Naive thymus-derived CD4-positive, alpha-beta T cell (primary cell): ENCODE measurements at regions not wholly inside any gene's neighbourhood (a gene's known extent, or its start where the extent isn't known, plus 50 kb on each side); places are given as distances from the start of the nearest gene placed in this dataset.

Experiments used
- ATAC-seq: fragments of 150-1000 bp; cut with Tn5 transposase; 2 replicates; pipeline ENCODE4 v1.10.0; 2021; ENCODE audit warnings: mild to moderate bottlenecking, moderate library complexity
- CTCF ChIA-PET: fragments of 350-600 bp; sonication (Branson Sonifier 250); formaldehyde crosslinking; loops from one replicate; lab custom pipeline; 2021; ENCODE audit warnings: antibody characterized with exemption; lab: Charles Lee
- POLR2A ChIA-PET: fragments of 350-600 bp; sonication (Branson Sonifier 250); formaldehyde crosslinking; loops from one replicate; lab custom pipeline; 2021; ENCODE audit warnings: antibody characterized with exemption, inconsistent platforms; lab: Charles Lee
- DNase-seq, 9 donors: peaks; one replicate each; pipeline versions ENCODE4 v3.0.0 to v3.0.0-alpha.2; 2020 to 2022; ENCODE audit warnings: mixed read lengths in 1 of 9
- H3K27ac ChIP-seq: one replicate; pipeline ENCODE4 v1.7.0; 2013; ENCODE audit warnings: mild to moderate bottlenecking, low read depth, low read length, moderate library complexity
- H3K27me3 ChIP-seq, 2 donors: one replicate each; pipeline ENCODE4 v1.7.0; 2013; ENCODE audit warnings: low read length in 2 of 2, mild to moderate bottlenecking in 2 of 2, moderate library complexity in 2 of 2; ENCODE audit not compliant: control insufficient read depth in 2 of 2, insufficient read depth in 2 of 2
- H3K36me3 ChIP-seq, 3 experiments: 1 replicate in 2 of 3; 2 replicates in 1 of 3; pipeline ENCODE4 v1.7.0; 2013; ENCODE audit warnings: low read length in 3 of 3, mild to moderate bottlenecking in 3 of 3, moderate library complexity in 1 of 3; ENCODE audit not compliant: insufficient read depth in 3 of 3, control insufficient read depth in 2 of 3
- H3K4me1 ChIP-seq, 2 donors: one replicate each; pipeline ENCODE4 v1.7.0; 2013; ENCODE audit warnings: low read length in 2 of 2, mild to moderate bottlenecking in 2 of 2, moderate library complexity in 1 of 2; ENCODE audit not compliant: control insufficient read depth in 2 of 2, insufficient read depth in 2 of 2
- H3K4me3 ChIP-seq: 2 replicates; pipeline ENCODE4 v1.7.0; 2013; ENCODE audit warnings: mild to moderate bottlenecking, low read length
- H3K9me3 ChIP-seq, 3 experiments: 1 replicate in 2 of 3; 2 replicates in 1 of 3; pipeline ENCODE4 v1.7.0; 2013; ENCODE audit warnings: low read length in 3 of 3; ENCODE audit not compliant: control insufficient read depth in 2 of 3
- H3K27ac Mint-ChIP-seq, 9 donors: one replicate each; pipeline ENCODE4 v1.8.0; 2020 to 2022; ENCODE audit warnings: mixed read lengths in 9 of 9, mild to moderate bottlenecking in 8 of 9, moderate library complexity in 5 of 9, inconsistent platforms in 2 of 9
- H3K27me3 Mint-ChIP-seq, 5 donors: one replicate each; pipeline ENCODE4 v1.8.0; 2021 to 2022; ENCODE audit warnings: mixed read lengths in 5 of 5, mild to moderate bottlenecking in 1 of 5
- H3K36me3 Mint-ChIP-seq, 5 donors: one replicate each; pipeline ENCODE4 v1.8.0; 2020 to 2022; ENCODE audit warnings: mixed read lengths in 5 of 5, mild to moderate bottlenecking in 3 of 5, inconsistent platforms in 1 of 5
- H3K4me1 Mint-ChIP-seq, 7 donors: one replicate each; pipeline ENCODE4 v1.8.0; 2020 to 2022; ENCODE audit warnings: mixed read lengths in 7 of 7, mild to moderate bottlenecking in 3 of 7, inconsistent platforms in 1 of 7
- H3K4me3 Mint-ChIP-seq, 10 donors: one replicate each; pipeline ENCODE4 v1.8.0; 2020 to 2022; ENCODE audit warnings: mild to moderate bottlenecking in 10 of 10, mixed read lengths in 10 of 10, moderate library complexity in 6 of 10, inconsistent platforms in 2 of 10
- H3K9me3 Mint-ChIP-seq, 11 donors: one replicate each; pipeline ENCODE4 v1.8.0; 2020 to 2022; ENCODE audit warnings: mixed read lengths in 11 of 11, mild to moderate bottlenecking in 4 of 11, inconsistent platforms in 1 of 11, moderate library complexity in 1 of 11
- intact Hi-C, 2 donors: fragments of 100-400 bp; cut with micrococcal nuclease; formaldehyde crosslinking; loops; one replicate each; pipeline ENCODE4 v1.15.1; 2023

- H3K36me3 Mint-ChIP-seq, result no peaks in the 10 kb centered on the region
- POLR2A ChIA-PET, result no interaction called here
- H3K27me3 Mint-ChIP-seq, result peaks cover 0 to 6% (median 0%) of the 10 kb centered on the region in 5 donors
- no peak overlapping the region for H3K4me3 Mint-ChIP-seq
- peaks cover 0 to 5% (median 0%) of the 10 kb centered on the region in 11 donors for H3K9me3 Mint-ChIP-seq
- peaks cover 0 to 3% of the 10 kb centered on the region in 2 donors for H3K27me3 ChIP-seq
- H3K36me3 ChIP-seq, result no peaks in the 10 kb centered on the region
- H3K27ac Mint-ChIP-seq, result no peak overlapping the region
- DNase-seq, result no peak
- CTCF ChIA-PET, result no interaction called here
- no peaks in the 10 kb centered on the region for H3K4me1 Mint-ChIP-seq
- H3K4me3 ChIP-seq, result no peak overlapping the region
- intact Hi-C loops, result no loop called here
- no peaks in the 10 kb centered on the region for H3K4me1 ChIP-seq
- no peaks in the 10 kb centered on the region for H3K9me3 ChIP-seq
- no peak for ATAC-seq
- no peak overlapping the region for H3K27ac ChIP-seq
These were observed 333.8 kb downstream of the DMRT2 start for GRCh38 chr9:1383899-1384455.

- H3K27me3 ChIP-seq, result peaks cover 0 to 3% of the 10 kb centered on the region in 2 donors
- H3K4me1 ChIP-seq, result no peaks in the 10 kb centered on the region
- DNase-seq, result no peak
- no peak overlapping the region for H3K4me3 ChIP-seq
- H3K27me3 Mint-ChIP-seq, result peaks cover 0 to 9% (median 0%) of the 10 kb centered on the region in 5 donors
- intact Hi-C loops, result no loop called here
- POLR2A ChIA-PET, result no interaction called here
- no peaks in the 10 kb centered on the region for H3K9me3 ChIP-seq
- H3K4me1 Mint-ChIP-seq, result no peaks in the 10 kb centered on the region
- H3K36me3 ChIP-seq, result no peaks in the 10 kb centered on the region
- no peak for ATAC-seq
- peaks cover 0 to 5% (median 0%) of the 10 kb centered on the region in 11 donors for H3K9me3 Mint-ChIP-seq
- no peak overlapping the region for H3K27ac Mint-ChIP-seq
- CTCF ChIA-PET, result no interaction called here
- H3K27ac ChIP-seq, result no peak overlapping the region
- no peaks in the 10 kb centered on the region for H3K36me3 Mint-ChIP-seq
- no peak overlapping the region for H3K4me3 Mint-ChIP-seq
These were observed 334.7 kb downstream of the DMRT2 start for GRCh38 chr9:1384816-1385215.

DNA sequence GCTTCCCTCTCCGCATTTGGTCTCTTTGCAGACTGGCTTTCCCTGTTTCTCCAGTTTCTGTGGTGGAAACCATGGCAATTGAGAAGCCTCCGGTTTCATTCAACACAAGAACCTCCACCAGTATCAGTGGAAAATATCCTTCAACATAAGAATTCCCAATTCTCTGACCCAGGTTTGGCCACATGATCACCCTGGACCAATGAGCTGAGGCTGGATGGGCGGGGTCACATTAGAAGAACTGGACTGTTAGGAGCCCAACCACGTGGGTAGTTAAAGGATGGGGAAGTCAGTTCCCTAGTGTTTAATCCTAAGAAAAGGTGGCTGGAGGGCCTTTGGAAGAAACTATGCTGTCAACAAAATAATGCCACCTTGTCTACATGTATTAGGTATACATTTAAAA lies 336.3 kb downstream of the DMRT2 start:
- DNase-seq (no peak), ATAC-seq (no peak)
- peaks cover 0 to 3% of the 10 kb centered on the region in 2 donors for H3K27me3 ChIP-seq
- H3K4me3 Mint-ChIP-seq, result no peak overlapping the region
- no peak overlapping the region for H3K27ac ChIP-seq
- no peak overlapping the region for H3K27ac Mint-ChIP-seq
- peaks cover 0 to 3% (median 0%) of the 10 kb centered on the region in 11 donors for H3K9me3 Mint-ChIP-seq
- no peaks in the 10 kb centered on the region for H3K9me3 ChIP-seq
- intact Hi-C loops, result no loop called here
- H3K4me1 ChIP-seq, result no peaks in the 10 kb centered on the region
- H3K4me1 Mint-ChIP-seq, result no peaks in the 10 kb centered on the region
- CTCF ChIA-PET, result no interaction called here
- H3K27me3 Mint-ChIP-seq, result peaks cover 0 to 9% (median 0%) of the 10 kb centered on the region in 5 donors
- H3K36me3 Mint-ChIP-seq, result no peaks in the 10 kb centered on the region
- POLR2A ChIA-PET, result no interaction called here
- no peak overlapping the region for H3K4me3 ChIP-seq
- no peaks in the 10 kb centered on the region for H3K36me3 ChIP-seq

DNA sequence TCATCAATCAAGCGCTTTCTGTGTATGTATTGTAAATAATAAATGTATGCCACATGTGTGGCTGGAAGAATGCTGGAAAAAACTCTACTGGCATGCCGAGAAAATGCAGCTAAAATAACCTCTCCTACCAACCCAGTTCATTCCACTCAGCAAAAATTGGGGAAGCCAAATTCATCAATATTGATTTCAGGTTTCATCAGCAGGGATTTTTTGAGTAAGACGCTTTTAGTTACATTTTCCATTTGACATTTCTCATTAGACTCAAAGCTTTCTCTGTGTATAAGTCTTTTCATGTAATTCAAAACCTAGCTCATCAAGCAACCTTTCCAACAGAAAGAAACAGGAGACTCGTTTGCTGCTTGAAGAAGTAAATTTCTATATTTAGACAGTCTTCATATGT lies 338.1 kb downstream of the DMRT2 start:
- Mint-ChIP-seq H3K4me1 (no peaks in the 10 kb centered on the region), H3K27me3 (peaks cover 0 to 9% (median 5%) of the 10 kb centered on the region in 5 donors), H3K36me3 (no peaks in the 10 kb centered on the region), H3K27ac (no peak overlapping the region), H3K4me3 (no peak overlapping the region), H3K9me3 (peaks cover 0 to 2% (median 0%) of the 10 kb centered on the region in 11 donors)
- intact Hi-C loops, result no loop called here
- no peaks in the 10 kb centered on the region for H3K36me3 ChIP-seq
- no peak overlapping the region for H3K4me3 ChIP-seq
- H3K27me3 ChIP-seq, result peaks cover 0 to 3% of the 10 kb centered on the region in 2 donors
- DNase-seq (no peak), ATAC-seq (no peak)
- CTCF ChIA-PET, result no interaction called here
- H3K27ac ChIP-seq, result no peak overlapping the region
- H3K9me3 ChIP-seq, result no peaks in the 10 kb centered on the region
- H3K4me1 ChIP-seq, result no peaks in the 10 kb centered on the region
- POLR2A ChIA-PET, result no interaction called here

DNA sequence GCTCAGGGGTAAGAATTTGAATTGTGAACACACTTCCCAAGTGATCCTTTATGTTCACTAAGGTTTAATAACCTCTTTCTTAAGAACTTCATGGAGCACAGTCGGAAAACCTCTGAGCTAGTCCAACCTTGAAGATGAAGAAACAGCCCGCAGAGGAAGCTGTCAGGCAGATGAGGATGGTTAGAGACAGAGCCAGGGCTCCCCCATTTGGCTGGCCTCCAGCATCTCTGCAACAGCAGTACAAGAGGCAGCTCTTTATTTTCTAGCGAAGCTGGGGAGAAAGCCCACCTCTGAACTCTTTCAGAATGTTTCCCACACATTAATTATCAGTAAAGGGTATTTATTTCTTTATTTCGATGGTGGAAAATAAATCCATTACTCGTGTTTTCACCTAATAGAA lies 350.8 kb downstream of the DMRT2 start:
- Histone ChIP-seq H3K4me1 (no peaks in the 10 kb centered on the region), H3K27me3 (no peaks in the 10 kb centered on the region), H3K9me3 (no peaks in the 10 kb centered on the region), H3K27ac (no peak overlapping the region), H3K36me3 (no peaks in the 10 kb centered on the region), H3K4me3 (no peak overlapping the region)
- ChIA-PET CTCF (no interaction called here), POLR2A (no interaction called here)
- H3K9me3 Mint-ChIP-seq, result peaks cover 0 to 22% (median 7%) of the 10 kb centered on the region in 11 donors
- H3K4me1 Mint-ChIP-seq, result peaks cover 0 to 8% (median 0%) of the 10 kb centered on the region in 7 donors
- ATAC-seq (no peak), DNase-seq (peak in 2 of 9 donors; percentile 4 to 7)
- intact Hi-C loops, result loop anchor here in 1 of 2 donors (2.0 to 10.0 kb wide), 2 partner anchors 356 to 382 kb away; no protein-coding TSS in a partner anchor
- H3K27me3 Mint-ChIP-seq, result peaks cover 0 to 13% (median 0%) of the 10 kb centered on the region in 5 donors
- no peak overlapping the region for H3K4me3 Mint-ChIP-seq
- peak overlapping the region in 2 of 9 donors; percentile 7 to 24 for H3K27ac Mint-ChIP-seq
- no peaks in the 10 kb centered on the region for H3K36me3 Mint-ChIP-seq

DNA sequence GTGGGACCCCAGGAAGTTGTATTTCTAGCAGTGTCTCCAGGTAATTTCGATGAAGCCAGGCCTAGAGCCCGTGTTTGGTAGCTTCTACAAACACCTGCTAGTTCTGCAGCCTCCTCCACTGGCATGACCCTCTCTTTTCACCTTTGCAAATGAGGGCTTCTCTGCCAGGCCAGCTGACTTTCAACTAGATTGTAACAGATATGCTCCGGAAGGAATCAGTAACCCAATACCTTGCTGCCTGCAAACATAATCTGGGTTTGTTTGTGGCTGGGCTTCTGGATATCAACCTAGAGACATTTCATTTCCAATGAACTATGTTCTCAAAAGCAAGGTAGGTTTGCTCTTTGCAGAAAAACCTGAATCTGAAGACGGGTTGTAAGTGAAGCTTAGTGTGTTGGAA lies 354.8 kb downstream of the DMRT2 start:
- H3K27me3 ChIP-seq, result no peaks in the 10 kb centered on the region
- no peak overlapping the region for H3K27ac Mint-ChIP-seq
- intact Hi-C loops, result loop anchor here in 1 of 2 donors (10.0 kb wide), 1 partner anchor 360 kb away; no protein-coding TSS in a partner anchor

GRCh38 chr9:1411826-1412225 lies 361.7 kb downstream of the DMRT2 start:
- intact Hi-C loops, result no loop called here
- Histone ChIP-seq H3K4me1 (no peaks in the 10 kb centered on the region), H3K27me3 (no peaks in the 10 kb centered on the region), H3K4me3 (no peak overlapping the region), H3K36me3 (no peaks in the 10 kb centered on the region), H3K9me3 (no peaks in the 10 kb centered on the region), H3K27ac (no peak overlapping the region)
- Mint-ChIP-seq H3K36me3 (no peaks in the 10 kb centered on the region), H3K9me3 (peaks cover 0 to 4% (median 0%) of the 10 kb centered on the region in 11 donors), H3K4me1 (peaks cover 0 to 4% (median 0%) of the 10 kb centered on the region in 7 donors), H3K27ac (no peak overlapping the region), H3K27me3 (peaks cover 0 to 11% (median 6%) of the 10 kb centered on the region in 5 donors), H3K4me3 (no peak overlapping the region)
- no peak for ATAC-seq
- CTCF ChIA-PET, result no interaction called here
- no peak for DNase-seq
- POLR2A ChIA-PET, result no interaction called here

More for the DNA sequence above, 354.8 kb downstream of the DMRT2 start:
- no peak overlapping the region for H3K4me3 Mint-ChIP-seq
- H3K4me1 ChIP-seq, result no peaks in the 10 kb centered on the region
- no peaks in the 10 kb centered on the region for H3K36me3 Mint-ChIP-seq
- ChIA-PET CTCF (no interaction called here), POLR2A (no interaction called here)
- H3K4me1 Mint-ChIP-seq, result peaks cover 0 to 8% (median 0%) of the 10 kb centered on the region in 7 donors
- ATAC-seq, result no peak
- no peaks in the 10 kb centered on the region for H3K36me3 ChIP-seq
- peaks cover 0 to 3% (median 0%) of the 10 kb centered on the region in 5 donors for H3K27me3 Mint-ChIP-seq
- H3K4me3 ChIP-seq, result no peak overlapping the region
- DNase-seq, result no peak
- H3K9me3 Mint-ChIP-seq, result peaks cover 0 to 3% (median 0%) of the 10 kb centered on the region in 11 donors
- no peak overlapping the region for H3K27ac ChIP-seq
- no peaks in the 10 kb centered on the region for H3K9me3 ChIP-seq
